GM19438 (cell line): ENCODE measurements at regions not wholly inside any gene's neighbourhood (a gene's known extent, or its start where the extent isn't known, plus 50 kb on each side); places are given as distances from the start of the nearest gene placed in this dataset.
A peak's percentile ranks its signal among the peaks of the same experiment; 100 is the strongest.
"Not testable (repeated sequence)": the region's sequence is repeated elsewhere in the genome, so short reads cannot be mapped to it uniquely, and the experiment has no call there.

Experiments used
- ATAC-seq: cut with Tn5 transposase; IDR thresholded peaks from one replicate; pipeline ENCODE4 v1.9.1; 2021; ENCODE audit warnings: low read depth; ENCODE audit not compliant: unreplicated experiment

GRCh38 chr15:30470601-30471365, 56.7 kb upstream of the GOLGA8R start:
- ATAC-seq = peak; percentile 60

GRCh38 chr15:30471366-30471749, 57.3 kb upstream of the GOLGA8R start:
- ATAC-seq = not testable (repeated sequence)

GRCh38 chr15:30471817-30472551, 57.9 kb upstream of the GOLGA8R start:
- ATAC-seq = not testable (repeated sequence)

GRCh38 chr15:30484887-30485286, 67.0 kb upstream of the GOLGA8Q start:
- ATAC-seq = not testable (repeated sequence)

GRCh38 chr15:30489237-30489636, 62.6 kb upstream of the GOLGA8Q start:
- not testable (repeated sequence) for ATAC-seq

GRCh38 chr15:30490334-30490733, 61.5 kb upstream of the GOLGA8Q start:
- not testable (repeated sequence) for ATAC-seq

- not testable (repeated sequence) for ATAC-seq
Measured at GRCh38 chr15:30493947-30494346, 57.9 kb upstream of the GOLGA8Q start.

GRCh38 chr15:30497275-30497674, 54.6 kb upstream of the GOLGA8Q start:
- ATAC-seq = not testable (repeated sequence)

GRCh38 chr15:30499233-30499632, 52.6 kb upstream of the GOLGA8Q start:
- ATAC-seq = not testable (repeated sequence)

GRCh38 chr15:30500511-30500910, 51.3 kb upstream of the GOLGA8Q start:
- ATAC-seq = not testable (repeated sequence)
